ENCODE measurements at regions not wholly inside any gene's neighbourhood (a gene's known extent, or its start where the extent isn't known, plus 50 kb on each side); places are given as distances from the start of the nearest gene placed in this dataset.

- no peak for DNase-seq (ENCODE audit: low read depth)
Observed at GRCh38 chr10:121099181-121099580, 248.0 kb downstream of the WDR11 start.

GRCh38 chr10:121099592-121099991 lies 248.4 kb downstream of the WDR11 start:
- DNase-seq (ENCODE audit: low read depth): no peak

- DNase-seq (ENCODE audit: low read depth): no peak
Observed at GRCh38 chr10:121101561-121101960, 250.4 kb downstream of the WDR11 start.

GRCh38 chr10:121102706-121103105 lies 251.5 kb downstream of the WDR11 start:
- no peak for DNase-seq (ENCODE audit: low read depth)

GRCh38 chr10:121104476-121105111 lies 253.4 kb downstream of the WDR11 start:
- no peak for DNase-seq (ENCODE audit: low read depth)

- no peak for DNase-seq (ENCODE audit: low read depth)
Observed at GRCh38 chr10:121106611-121107010, 255.4 kb downstream of the WDR11 start.

- DNase-seq (ENCODE audit: low read depth): no peak
Observed at GRCh38 chr10:121108051-121108450, 256.9 kb downstream of the WDR11 start.

- DNase-seq (ENCODE audit: low read depth): no peak
Observed at GRCh38 chr10:121110369-121110768, 259.2 kb downstream of the WDR11 start.

- DNase-seq (ENCODE audit: low read depth): no peak
Observed at GRCh38 chr10:121112136-121112535, 261.0 kb downstream of the WDR11 start.

- no peak for DNase-seq (ENCODE audit: low read depth)
Observed at GRCh38 chr10:121112579-121113384, 261.6 kb downstream of the WDR11 start.

GRCh38 chr10:121113385-121113696 lies 262.2 kb downstream of the WDR11 start:
- no peak for DNase-seq (ENCODE audit: low read depth)

GRCh38 chr10:121113911-121114310 lies 262.7 kb downstream of the WDR11 start:
- no peak for DNase-seq (ENCODE audit: low read depth)

GRCh38 chr10:121115154-121115553 lies 264.0 kb downstream of the WDR11 start:
- no peak for DNase-seq (ENCODE audit: low read depth)

GRCh38 chr10:121121462-121121861 lies 270.3 kb downstream of the WDR11 start:
- no peak for DNase-seq (ENCODE audit: low read depth)

GRCh38 chr10:121127151-121127906 lies 276.2 kb downstream of the WDR11 start:
- DNase-seq (ENCODE audit: low read depth): no peak

- no peak for DNase-seq (ENCODE audit: low read depth)
Observed at GRCh38 chr10:121128164-121128563, 277.0 kb downstream of the WDR11 start.

GRCh38 chr10:121129266-121129665 lies 278.1 kb downstream of the WDR11 start:
- no peak for DNase-seq (ENCODE audit: low read depth)

- no peak for DNase-seq (ENCODE audit: low read depth)
Observed at GRCh38 chr10:121130382-121130781, 279.2 kb downstream of the WDR11 start.

GRCh38 chr10:121131014-121131413 lies 279.9 kb downstream of the WDR11 start:
- DNase-seq (ENCODE audit: low read depth): no peak

GRCh38 chr10:121131426-121132265 lies 280.5 kb downstream of the WDR11 start:
- DNase-seq (ENCODE audit: low read depth): no peak

GRCh38 chr10:121132273-121132672 lies 281.1 kb downstream of the WDR11 start:
- DNase-seq (ENCODE audit: low read depth): no peak

GRCh38 chr10:121133901-121134300 lies 282.7 kb downstream of the WDR11 start:
- no peak for DNase-seq (ENCODE audit: low read depth)
